ENCODE measurements at regions not wholly inside any gene's neighbourhood (a gene's known extent, or its start where the extent isn't known, plus 50 kb on each side); places are given as distances from the start of the nearest gene placed in this dataset.

DNA sequence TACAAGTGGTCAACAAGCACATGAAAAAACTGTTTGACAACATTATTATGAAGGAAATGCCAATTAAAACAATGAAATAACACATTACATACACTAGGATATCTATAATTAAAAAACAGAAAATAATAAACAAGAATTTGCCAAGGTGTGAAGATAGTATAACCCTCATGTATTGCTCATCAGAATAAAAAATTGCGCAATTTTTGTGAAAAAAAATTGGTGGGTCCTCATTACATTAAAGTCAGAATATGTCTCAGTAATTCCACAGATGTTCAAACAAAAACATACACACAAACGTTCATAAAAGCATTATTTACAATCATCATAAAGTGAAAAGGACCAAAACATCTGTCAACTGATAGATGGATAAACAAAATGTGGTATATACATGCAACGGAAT, 63.0 kb upstream of the AR start:
- no peak for DNase-seq (ENCODE audit: low spot score)
